Skeletal muscle cell (primary cell): ENCODE measurements at regions not wholly inside any gene's neighbourhood (a gene's known extent, or its start where the extent isn't known, plus 50 kb on each side); places are given as distances from the start of the nearest gene placed in this dataset.
"Not testable (repeated sequence)": the region's sequence is repeated elsewhere in the genome, so short reads cannot be mapped to it uniquely, and the experiment has no call there.

Source experiments
- DNase-seq: peaks from one replicate; pipeline ENCODE4 v3.0.0-alpha.2; 2010; ENCODE audit warnings: low read depth
- H3K4me3 ChIP-seq: 2 replicates; pipeline ENCODE4 v1.5.1; 2011; ENCODE audit warnings: low read depth, mild to moderate bottlenecking, control low read depth, low read length, moderate library complexity

- no peak for DNase-seq
- no peak overlapping the region for H3K4me3 ChIP-seq
Measured at GRCh38 chr4:79584352-79584751, 176.3 kb upstream of the GK2 start.

GRCh38 chr4:79578606-79579005, 170.6 kb upstream of the GK2 start:
- H3K4me3 ChIP-seq: no peak overlapping the region
- DNase-seq: no peak

DNA sequence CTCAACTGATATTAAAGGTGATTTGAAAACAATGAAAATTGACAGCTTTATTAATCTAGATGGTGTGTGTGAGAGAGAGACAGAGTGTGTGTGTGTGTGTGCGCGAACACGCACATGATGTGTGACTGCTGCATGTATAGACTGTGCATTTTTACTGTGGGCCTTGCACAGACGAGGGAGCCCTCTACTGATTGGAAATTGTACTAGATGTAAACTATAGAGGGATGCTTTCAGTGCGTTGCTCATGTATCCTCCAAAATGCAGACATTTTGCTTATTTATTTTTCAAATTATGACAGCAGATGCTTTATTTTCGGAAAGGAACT, 168.4 kb upstream of the GK2 start:
- DNase-seq: peak; percentile 25
- H3K4me3 ChIP-seq: no peak overlapping the region

- no peak overlapping the region for H3K4me3 ChIP-seq
- DNase-seq: no peak
Measured at GRCh38 chr4:79575709-79576428, 167.8 kb upstream of the GK2 start.

DNA sequence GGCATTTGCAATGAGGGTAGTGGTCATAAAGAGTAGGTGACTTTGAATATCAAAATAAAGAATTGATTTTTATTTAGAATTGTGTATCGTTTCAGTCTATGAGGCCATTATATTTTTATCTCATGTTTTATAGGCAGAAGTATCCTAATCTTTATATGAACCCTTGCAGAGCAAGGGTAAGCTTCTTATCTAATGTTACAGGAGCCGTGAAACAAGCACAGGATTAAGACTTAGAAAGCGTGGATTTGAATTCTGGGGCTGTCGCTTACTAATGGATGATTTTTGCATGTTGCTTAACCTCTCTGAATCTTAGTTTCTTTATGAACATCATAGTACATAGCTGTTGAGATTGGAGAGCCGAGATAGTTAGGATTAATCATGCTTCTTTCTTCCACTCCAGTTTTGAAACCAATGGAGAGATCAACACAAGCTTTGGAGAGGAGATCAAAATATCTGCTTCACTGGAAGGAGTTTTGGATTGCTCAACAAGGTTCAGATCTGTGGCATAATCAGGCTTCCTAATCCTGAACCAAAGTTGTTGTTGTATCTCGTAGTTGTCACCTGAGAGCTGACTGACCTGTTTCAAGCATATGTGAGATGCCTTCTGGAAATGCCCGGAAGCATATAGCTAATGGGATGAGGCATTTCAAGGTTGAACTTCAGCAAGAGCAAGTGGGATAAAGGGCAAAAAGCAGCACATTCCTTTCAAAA, 166.9 kb upstream of the GK2 start:
- H3K4me3 ChIP-seq: no peak overlapping the region
- DNase-seq: no peak

DNA sequence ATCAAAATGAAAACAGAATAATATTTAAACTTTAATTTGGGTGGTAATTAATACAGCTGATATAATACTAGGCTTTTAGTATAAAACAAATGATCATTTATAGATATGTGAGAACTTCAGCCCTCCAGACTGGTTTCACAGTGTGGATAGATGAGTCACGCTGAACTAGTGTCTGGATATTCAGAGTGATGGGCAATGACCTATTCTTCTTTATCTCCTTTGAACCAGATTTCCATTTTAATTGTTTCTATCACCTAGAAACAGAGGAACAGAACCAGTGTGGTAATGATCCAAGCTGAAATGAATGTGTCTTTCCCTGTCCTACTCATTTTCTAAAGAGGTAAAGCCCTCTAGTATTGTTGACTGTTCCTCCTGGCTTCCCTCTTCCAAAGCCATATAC, 155.2 kb upstream of the GK2 start:
- no peak for DNase-seq

DNA sequence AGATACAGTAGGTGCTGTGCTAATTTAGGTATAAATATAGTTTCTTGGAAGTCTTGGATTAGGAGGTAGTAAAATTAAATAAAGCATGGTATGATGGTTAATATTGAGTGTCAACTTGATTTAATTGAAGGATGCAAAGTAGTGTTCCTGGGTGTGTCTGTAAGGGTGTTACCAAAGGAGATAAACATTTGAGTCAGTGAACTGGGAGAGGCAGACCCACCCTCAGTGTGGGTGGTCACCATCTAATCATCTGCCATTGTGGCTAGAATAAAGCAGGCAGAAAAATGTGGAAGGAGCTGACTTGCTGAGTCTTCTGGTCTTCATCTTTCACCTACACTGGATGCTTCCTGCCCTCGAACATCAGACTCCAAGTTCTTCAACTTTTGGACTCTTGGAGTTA, 153.7 kb upstream of the GK2 start:
- H3K4me3 ChIP-seq: no peak overlapping the region
- DNase-seq: no peak

More for the DNA sequence above, 155.2 kb upstream of the GK2 start:
- H3K4me3 ChIP-seq: no peak overlapping the region

DNA sequence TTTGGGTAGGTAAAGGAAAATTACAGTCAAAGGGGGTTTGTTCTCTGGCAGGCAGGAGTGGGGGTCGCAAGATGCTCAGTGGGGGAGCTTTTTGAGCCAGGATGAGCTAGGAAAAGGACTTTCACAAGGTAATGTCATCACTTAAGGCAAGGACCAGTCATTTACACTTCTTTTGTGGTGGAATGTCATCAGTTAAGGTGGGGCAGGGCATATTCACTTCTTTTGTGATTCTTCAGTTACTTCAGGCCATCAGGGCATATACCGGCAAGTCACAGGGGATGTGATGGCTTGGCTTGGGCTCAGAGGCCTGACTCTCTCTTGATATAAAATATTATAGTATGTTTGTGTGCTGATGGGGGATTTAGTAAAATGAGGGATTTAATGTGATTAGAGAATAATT, 151.4 kb upstream of the GK2 start:
- H3K4me3 ChIP-seq, DNase-seq: not testable (repeated sequence)

DNA sequence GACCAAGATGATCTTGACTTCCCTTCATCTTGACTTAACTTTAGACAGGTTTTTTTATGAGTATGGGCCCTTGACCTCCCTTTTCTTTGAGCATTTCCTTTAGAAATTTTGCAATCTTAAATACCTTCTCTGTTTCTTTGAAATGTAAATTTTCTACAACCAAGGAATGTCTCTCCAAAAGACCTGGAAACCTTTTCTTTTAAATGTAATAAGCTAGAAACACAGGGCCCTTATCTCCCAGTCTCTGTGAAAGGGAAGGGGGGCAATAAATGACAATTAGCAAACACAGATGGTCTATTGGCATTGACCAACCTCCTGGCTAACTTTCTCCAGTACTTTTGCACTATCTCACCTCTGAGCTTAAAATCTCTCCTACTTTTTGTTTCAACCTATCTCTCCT, 144.3 kb upstream of the GK2 start:
- H3K4me3 ChIP-seq: no peak overlapping the region
- no peak for DNase-seq

DNA sequence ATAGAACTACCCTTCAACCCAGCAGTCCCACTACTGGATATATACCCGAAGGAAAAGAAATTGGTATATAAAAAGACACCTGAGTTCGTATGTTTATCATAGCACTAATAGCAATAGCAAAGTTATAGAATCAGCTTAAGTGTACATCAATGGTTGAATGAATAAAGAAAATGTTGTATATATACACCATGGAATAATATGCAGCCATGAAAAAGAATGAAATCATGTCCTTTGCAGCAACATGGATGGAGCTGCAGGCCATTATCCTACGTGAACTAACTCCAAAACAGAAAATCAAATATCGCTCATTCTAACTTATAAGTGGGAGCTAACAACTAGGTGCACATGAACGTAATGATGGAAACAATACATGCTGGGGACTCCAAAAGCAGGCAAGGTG, 143.5 kb upstream of the GK2 start:
- no peak for DNase-seq
- H3K4me3 ChIP-seq: no peak overlapping the region

DNA sequence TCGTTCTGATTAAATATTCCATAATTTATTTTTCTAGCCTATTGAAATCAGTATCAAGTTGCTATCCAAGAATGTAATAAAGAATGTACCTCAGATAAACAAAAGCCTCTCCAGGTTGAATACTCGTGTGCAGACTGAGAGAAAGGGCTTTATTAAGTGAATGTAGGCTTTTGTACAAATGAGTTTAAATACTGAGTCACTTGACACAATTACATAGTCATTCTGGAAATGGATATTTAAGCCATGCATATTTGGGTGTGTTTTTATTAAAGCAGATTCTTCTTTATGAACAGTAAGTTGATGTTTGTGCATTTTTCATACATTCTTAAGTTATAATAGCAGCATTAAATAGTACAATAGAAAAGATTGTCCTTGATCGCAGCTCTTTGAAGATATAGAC, 139.8 kb upstream of the GK2 start:
- no peak for DNase-seq
- H3K4me3 ChIP-seq: no peak overlapping the region

GRCh38 chr4:79545292-79545691, 137.3 kb upstream of the GK2 start:
- H3K4me3 ChIP-seq, DNase-seq: not testable (repeated sequence)

GRCh38 chr4:79540143-79540542, 132.1 kb upstream of the GK2 start:
- H3K4me3 ChIP-seq: no peak overlapping the region
- DNase-seq: no peak

DNA sequence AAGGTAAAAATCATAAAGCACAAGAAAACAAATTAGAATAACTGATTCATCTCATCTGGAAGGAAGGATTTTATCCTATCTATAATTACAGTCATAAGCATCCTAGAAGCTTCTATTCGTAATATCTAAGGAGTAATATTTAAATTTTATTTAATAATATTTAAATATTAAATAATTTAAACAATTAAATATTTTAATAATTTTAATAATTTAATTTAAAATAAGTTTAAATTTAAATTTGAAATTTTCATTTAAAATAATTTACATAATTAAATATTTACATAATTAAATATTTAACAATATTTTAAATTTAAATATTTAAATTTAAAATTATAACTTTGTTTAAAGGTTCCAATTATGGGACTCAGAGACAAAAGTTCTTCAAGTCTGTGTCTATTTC, 127.5 kb upstream of the GK2 start:
- DNase-seq: no peak
- H3K4me3 ChIP-seq: no peak overlapping the region

- H3K4me3 ChIP-seq: no peak overlapping the region
- DNase-seq: no peak
Measured at GRCh38 chr4:79528241-79528706, 120.2 kb upstream of the GK2 start.

- no peak overlapping the region for H3K4me3 ChIP-seq
- DNase-seq: no peak
Measured at GRCh38 chr4:79526641-79527565, 118.9 kb upstream of the GK2 start.

GRCh38 chr4:79516114-79516513, 108.1 kb upstream of the GK2 start:
- DNase-seq: no peak

DNA sequence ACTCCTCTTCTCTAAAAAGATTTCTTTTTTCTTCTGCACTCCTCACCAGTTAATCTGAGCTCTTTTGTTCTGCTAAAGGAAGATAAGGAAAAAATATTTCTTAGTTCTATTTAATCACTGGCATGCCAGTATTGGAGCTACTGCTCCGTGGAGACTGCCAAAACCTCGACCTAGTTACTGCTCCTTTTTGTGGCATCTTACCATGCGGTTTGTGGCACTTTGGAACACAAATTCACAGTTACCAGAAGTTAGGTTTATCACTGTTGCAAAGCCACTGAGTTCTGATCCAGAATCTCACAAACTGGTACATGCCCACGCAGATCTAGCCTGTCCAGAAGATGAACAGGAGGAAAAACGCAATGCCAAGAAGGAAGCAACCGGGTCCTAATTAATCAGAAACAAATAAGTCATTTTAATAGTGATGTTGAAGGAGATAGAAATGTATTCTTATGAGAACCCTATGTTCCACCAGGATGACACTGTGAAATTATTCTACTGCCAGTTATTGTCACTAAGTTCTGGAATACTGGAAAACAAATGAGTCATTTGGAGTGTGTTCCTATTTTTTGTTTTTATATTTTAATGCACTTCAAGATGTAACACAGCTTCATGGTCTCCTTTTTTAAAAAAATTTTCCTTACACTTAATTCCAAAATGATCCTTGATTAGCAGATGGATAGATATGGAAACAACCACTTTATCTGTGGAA, 106.7 kb upstream of the GK2 start:
- DNase-seq: no peak

More at GRCh38 chr4:79516114-79516513, 108.1 kb upstream of the GK2 start:
- no peak overlapping the region for H3K4me3 ChIP-seq

DNA sequence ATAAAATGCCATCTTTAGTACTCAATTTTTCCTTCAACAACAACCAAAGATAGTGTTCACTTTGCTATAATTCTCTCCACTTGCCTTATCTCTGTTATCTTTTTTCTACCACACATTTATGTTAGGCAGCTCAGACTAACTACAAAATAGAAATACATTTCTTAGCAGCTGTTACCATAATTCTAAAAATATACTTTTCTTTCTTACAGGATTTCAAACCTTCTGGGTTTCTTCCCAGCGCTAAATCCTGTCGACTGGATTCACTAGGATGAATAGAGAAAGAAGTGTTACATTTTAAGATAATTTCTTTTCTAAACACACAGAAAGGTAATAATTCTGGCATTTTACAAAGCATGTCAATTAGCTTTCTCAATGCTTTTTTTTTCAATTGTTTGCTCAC, 105.5 kb upstream of the GK2 start:
- H3K4me3 ChIP-seq: no peak overlapping the region
- no peak for DNase-seq

More for the DNA sequence above, 106.7 kb upstream of the GK2 start:
- H3K4me3 ChIP-seq: no peak overlapping the region

DNA sequence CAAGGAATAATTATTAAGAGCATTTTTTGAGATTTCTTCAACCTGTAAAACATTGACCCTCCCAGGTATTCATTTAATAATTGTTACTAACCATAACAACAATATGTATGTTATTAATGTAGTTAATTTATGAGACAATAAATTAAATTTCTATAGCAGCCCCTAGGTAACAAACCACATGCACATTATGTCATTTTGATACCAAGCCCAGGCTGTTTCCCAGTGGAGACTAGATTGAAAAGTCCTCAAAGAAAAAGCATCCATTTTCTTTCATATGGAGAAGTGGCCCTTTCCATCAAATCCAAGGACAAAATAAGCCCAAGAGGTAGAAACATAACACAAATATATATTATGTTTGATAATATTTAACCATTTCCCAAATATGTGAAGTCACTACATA, 104.3 kb upstream of the GK2 start:
- no peak overlapping the region for H3K4me3 ChIP-seq
- no peak for DNase-seq
